K562 (cell line): ENCODE measurements at regions not wholly inside any gene's neighbourhood (a gene's known extent, or its start where the extent isn't known, plus 50 kb on each side); places are given as distances from the start of the nearest gene placed in this dataset.

Experiments
- ATAC-seq: fragments of 200-7000 bp; cut with Tn5 transposase; 3 replicates; pipeline ENCODE4 v1.9.1; 2020; ENCODE audit warnings: moderate library complexity
- BruUV-seq: library from RNA; stranded (reverse); fragments of 400-500 nt; replicated peaks from 2 replicates; lab custom pipeline; 2021; lab: Mats Ljungman, UMichigan
- CTCF ChIA-PET: fragments of 300-600 bp; formaldehyde crosslinking; extraction: SDS; loops from one replicate; lab custom pipeline; 2021; ENCODE audit warnings: low intra/inter-chr PET ratio; lab: Yijun Ruan, JAX
- POLR2A ChIA-PET: fragments of 300-600, 350-650 bp; sonication (Branson Sonifier 250); formaldehyde crosslinking; extraction: SDS; loops from one replicate; lab custom pipeline; 2021; ENCODE audit warnings: antibody characterized with exemption, inconsistent platforms; lab: Yijun Ruan, JAX
- DNase-seq, 4 experiments: peaks; one replicate each; pipeline versions ENCODE4 v3.0.0 to v3.0.0-alpha.2; 2011 to 2018; ENCODE audit warnings: low spot score in 3 of 4, mixed read lengths in 3 of 4; ENCODE audit errors: extremely low read depth in 1 of 4
- FAIRE-seq: peaks from 2 replicates; lab custom pipeline; 2011; peaks lifted over from hg19 to GRCh38; lab: Jason Lieb, UNC
- H2AFZ ChIP-seq: 2 replicates; pipeline ENCODE4 v1.6.0; 2011; ENCODE audit warnings: low read depth, low read length, control low read depth, inconsistent platforms
- H3K27ac ChIP-seq: fragments of 200-600 bp; 3 replicates; pipeline ENCODE4 v1.8.0; 2011; ENCODE audit warnings: low read depth, mild to moderate bottlenecking, control low read depth, inconsistent platforms, low read length, moderate library complexity, mixed read lengths; ENCODE audit errors: extremely low read depth
- H3K27me3 ChIP-seq, 2 experiments: fragments of 300-600 bp in 1 of 2; 2 replicates in 1 of 2; 3 replicates in 1 of 2; pipeline versions ENCODE4 v1.6.0 to v1.8.0; 2011; ENCODE audit warnings: inconsistent platforms in 2 of 2, low read length in 2 of 2, mild to moderate bottlenecking in 1 of 2, mixed read lengths in 1 of 2, moderate library complexity in 1 of 2; ENCODE audit not compliant: control insufficient read depth in 2 of 2, insufficient read depth in 2 of 2
- H3K36me3 ChIP-seq: fragments of 300-600 bp; 3 replicates; pipeline ENCODE4 v1.8.0; 2011; ENCODE audit warnings: mild to moderate bottlenecking, low read length, inconsistent platforms; ENCODE audit not compliant: control insufficient read depth, insufficient read depth
- H3K4me1 ChIP-seq, 2 experiments: fragments of 200-600 bp in 1 of 2; replicated peaks in 1 of 2; 2 replicates in 1 of 2; 3 replicates in 1 of 2; pipeline versions ENCODE4 v1.5.1 to v1.8.0; 2011; ENCODE audit warnings: inconsistent platforms in 2 of 2, low read length in 2 of 2, mild to moderate bottlenecking in 1 of 2, mixed read lengths in 1 of 2, moderate library complexity in 1 of 2; ENCODE audit not compliant: control insufficient read depth in 2 of 2, insufficient read depth in 2 of 2
- H3K4me2 ChIP-seq: 2 replicates; pipeline ENCODE4 v1.6.1; 2011; ENCODE audit warnings: low read length, control low read depth, inconsistent platforms, mixed read lengths; ENCODE audit not compliant: insufficient read depth
- H3K4me3 ChIP-seq: fragments of 200-600 bp; sonication (generic), shearing (Covaris generic); 2 replicates; pipeline ENCODE4 v1.5.1; 2016; ENCODE audit warnings: control low read depth, inconsistent platforms
- H3K79me2 ChIP-seq: fragments of 200-600 bp; 3 replicates; pipeline ENCODE4 v1.8.0; 2011; ENCODE audit warnings: low read length, inconsistent platforms; ENCODE audit not compliant: control insufficient read depth, insufficient read depth
- H3K9ac ChIP-seq, 2 experiments: 2 replicates each; pipeline versions ENCODE4 v1.6.0 to v1.6.1; 2011; ENCODE audit warnings: low read depth in 2 of 2, low read length in 2 of 2, control low read depth in 1 of 2, inconsistent platforms in 1 of 2, mild to moderate bottlenecking in 1 of 2, mixed read lengths in 1 of 2; ENCODE audit not compliant: insufficient read depth in 1 of 2
- H3K9me1 ChIP-seq: one replicate; pipeline ENCODE4 v1.6.0; 2011; ENCODE audit warnings: inconsistent platforms, mild to moderate bottlenecking, low read length, moderate library complexity; ENCODE audit not compliant: control insufficient read depth, insufficient read depth
- H3K9me3 ChIP-seq: replicated peaks from 2 replicates; pipeline ENCODE4 v1.5.1; 2011; ENCODE audit warnings: low read depth, low read length, inconsistent platforms; ENCODE audit not compliant: control insufficient read depth, insufficient read depth
- H4K20me1 ChIP-seq: replicated peaks from 2 replicates; pipeline ENCODE4 v1.6.1; 2011; ENCODE audit warnings: low read length, inconsistent platforms, mixed read lengths; ENCODE audit not compliant: control insufficient read depth, insufficient read depth
- ATF1 ChIP-seq, 2 experiments: fragments of 450-650 bp in 1 of 2; IDR thresholded peaks; 2 replicates each; pipeline ENCODE4 v1.6.1; 2016; ENCODE audit warnings: missing compliant biosample characterization in 1 of 2, missing genetic modification characterization in 1 of 2
- CREB1 ChIP-seq, 2 experiments: sonication (generic) in 1 of 2; formaldehyde crosslinking in 1 of 2; IDR thresholded peaks; 2 replicates each; pipeline versions ENCODE4 v1.6.1 to v1.8.0; 2012 to 2022; ENCODE audit warnings: inconsistent platforms in 1 of 2, mild to moderate bottlenecking in 1 of 2, missing genetic modification reagents in 1 of 2, moderate library complexity in 1 of 2
- CREM ChIP-seq: IDR thresholded peaks from 2 replicates; pipeline ENCODE4 v1.6.1; 2014; ENCODE audit warnings: antibody characterized with exemption, low read depth
- DIDO1 ChIP-seq: fragments of 450-650 bp; IDR thresholded peaks from 2 replicates; pipeline ENCODE4 v1.6.1; 2016; ENCODE audit warnings: low read depth, missing biosample characterization, missing genetic modification characterization
- EP300 ChIP-seq: IDR thresholded peaks from 2 replicates; pipeline ENCODE4 v1.6.1; 2012; ENCODE audit warnings: low read length, improper control_type of control experiment
- PHB2 ChIP-seq: fragments of 450-650 bp; IDR thresholded peaks from 2 replicates; pipeline ENCODE4 v1.6.1; 2017; ENCODE audit warnings: low read depth
- PURB ChIP-seq: sonication (generic); formaldehyde crosslinking; IDR thresholded peaks from 2 replicates; pipeline ENCODE4 v1.9.0; 2021; ENCODE audit warnings: low read depth, mild to moderate bottlenecking, missing genetic modification reagents
- SMC3 ChIP-seq: conservative IDR thresholded peaks from 2 replicates; pipeline ENCODE4 v1.6.1; 2011; ENCODE audit warnings: low read depth, low read length, improper control_type of control experiment; ENCODE audit not compliant: insufficient read depth
- SRSF9 ChIP-seq: fragments of 200-400 bp; formaldehyde crosslinking; IDR thresholded peaks from 2 replicates; pipeline ENCODE4 v1.6.1; 2017; ENCODE audit warnings: low read depth, low read length, borderline replicate concordance
- ZNF507 ChIP-seq: conservative IDR thresholded peaks from 2 replicates; pipeline ENCODE4 v1.6.1; 2017; ENCODE audit warnings: missing genetic modification characterization, missing compliant biosample characterization
- WGBS: fragments of 100-300 bp; shearing (Covaris generic); methylation state at CpG from one replicate; pipeline ENCODE4 v1.1.6; 2016; ENCODE audit warnings: low coverage, mixed read lengths; ENCODE audit not compliant: insufficient coverage; ENCODE audit errors: missing lambda C conversion rate; 5-methylcytosine and 5-hydroxymethylcytosine counted together
- in situ Hi-C: fragments of 300-500 bp; cut with MboI; formaldehyde crosslinking; loops from 4 replicates; pipeline ENCODE4 v1.15.0; 2018; ENCODE audit warnings: inconsistent platforms, mixed read lengths
- intact Hi-C: fragments of 100-400 bp; cut with micrococcal nuclease; formaldehyde crosslinking; loops from 2 replicates; pipeline ENCODE4 v1.14.2; 2022
- TF ChIP-seq, protein P1 (sequence below): fragments of 450-650 bp; IDR thresholded peaks from 2 replicates; pipeline ENCODE4 v1.6.1; 2017; ENCODE audit warnings: antibody characterized with exemption
- TF ChIP-seq, protein P2 (sequence below): fragments of 250-450 bp; sonication (Bioruptor Pico); IDR thresholded peaks from 2 replicates; pipeline ENCODE4 v1.5.0; 2021

GRCh38 chr12:89951050-89951693 is 242.5 kb upstream of the ATP2B1 start:
- Histone ChIP-seq H3K9me1 (no peaks in the 10 kb centered on the region), H3K9me3 (no peaks in the 10 kb centered on the region), H4K20me1 (no peaks in the 10 kb centered on the region), H3K36me3 (no peaks in the 10 kb centered on the region), H3K4me1 (no peaks in the 10 kb centered on the region), H3K27ac (no peak overlapping the region), H3K4me3 (no peak overlapping the region), H3K79me2 (no peaks in the 10 kb centered on the region), H3K9ac (no peak overlapping the region), H3K27me3 (no peaks in the 10 kb centered on the region), H3K4me2 (no peak overlapping the region), H2AFZ (no peak overlapping the region)
- peak in 1 of 4 experiments; percentile 16 for DNase-seq
- no peak for ATAC-seq
- no TSS peak for BruUV-seq
- in situ Hi-C loops (no loop called here), intact Hi-C loops (no loop called here)
- ChIA-PET POLR2A (no interaction called here), CTCF (no interaction called here)
- no peak for TF ChIP-seq SRSF9
- no peak for TF ChIP-seq PHB2
- no peak for TF ChIP-seq CREB1 (IDR thresholded peaks at IDR 0.05)
- TF ChIP-seq CREB1 (CRISPR knock-in tag; IDR thresholded peaks at IDR 0.05) = 0 out of 2 replicates have a peak, but pooled peaks have one; percentile 31
- no peak for TF ChIP-seq DIDO1 (tag)
- no peak for TF ChIP-seq ZNF507 (tag)
- TF ChIP-seq EP300 = no peak
- TF ChIP-seq, protein P1, sequence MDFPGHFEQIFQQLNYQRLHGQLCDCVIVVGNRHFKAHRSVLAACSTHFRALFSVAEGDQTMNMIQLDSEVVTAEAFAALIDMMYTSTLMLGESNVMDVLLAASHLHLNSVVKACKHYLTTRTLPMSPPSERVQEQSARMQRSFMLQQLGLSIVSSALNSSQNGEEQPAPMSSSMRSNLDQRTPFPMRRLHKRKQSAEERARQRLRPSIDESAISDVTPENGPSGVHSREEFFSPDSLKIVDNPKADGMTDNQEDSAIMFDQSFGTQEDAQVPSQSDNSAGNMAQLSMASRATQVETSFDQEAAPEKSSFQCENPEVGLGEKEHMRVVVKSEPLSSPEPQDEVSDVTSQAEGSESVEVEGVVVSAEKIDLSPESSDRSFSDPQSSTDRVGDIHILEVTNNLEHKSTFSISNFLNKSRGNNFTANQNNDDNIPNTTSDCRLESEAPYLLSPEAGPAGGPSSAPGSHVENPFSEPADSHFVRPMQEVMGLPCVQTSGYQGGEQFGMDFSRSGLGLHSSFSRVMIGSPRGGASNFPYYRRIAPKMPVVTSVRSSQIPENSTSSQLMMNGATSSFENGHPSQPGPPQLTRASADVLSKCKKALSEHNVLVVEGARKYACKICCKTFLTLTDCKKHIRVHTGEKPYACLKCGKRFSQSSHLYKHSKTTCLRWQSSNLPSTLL = no peak
- TF ChIP-seq CREM = 0 out of 2 replicates have a peak, but pooled peaks have one; percentile 10
- no peak for TF ChIP-seq SMC3
- no peak for TF ChIP-seq ATF1 (CRISPR knock-in tag; IDR thresholded peaks at IDR 0.05)
- TF ChIP-seq ATF1 (tag; IDR thresholded peaks at IDR 0.05) = peak; percentile 50; the same call in 1 of the 2 replicates
- TF ChIP-seq, protein P2, sequence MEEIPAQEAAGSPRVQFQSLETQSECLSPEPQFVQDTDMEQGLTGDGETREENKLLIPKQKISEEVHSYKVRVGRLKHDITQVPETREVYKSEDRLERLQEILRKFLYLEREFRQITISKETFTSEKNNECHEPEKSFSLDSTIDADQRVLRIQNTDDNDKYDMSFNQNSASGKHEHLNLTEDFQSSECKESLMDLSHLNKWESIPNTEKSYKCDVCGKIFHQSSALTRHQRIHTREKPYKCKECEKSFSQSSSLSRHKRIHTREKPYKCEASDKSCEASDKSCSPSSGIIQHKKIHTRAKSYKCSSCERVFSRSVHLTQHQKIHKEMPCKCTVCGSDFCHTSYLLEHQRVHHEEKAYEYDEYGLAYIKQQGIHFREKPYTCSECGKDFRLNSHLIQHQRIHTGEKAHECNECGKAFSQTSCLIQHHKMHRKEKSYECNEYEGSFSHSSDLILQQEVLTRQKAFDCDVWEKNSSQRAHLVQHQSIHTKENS (CRISPR knock-in tag) = no peak
- TF ChIP-seq PURB = no peak
- no peak for FAIRE-seq
- 0% methylated on average over 2 of the region's 2 CpGs for WGBS
